Spleen (tissue), 11 donors: ENCODE measurements at regions not wholly inside any gene's neighbourhood (a gene's known extent, or its start where the extent isn't known, plus 50 kb on each side); places are given as distances from the start of the nearest gene placed in this dataset.

Experiments
- DNase-seq: peaks from one replicate; pipeline ENCODE4 v3.0.0-alpha.2; 2020
- H3K27ac ChIP-seq, 8 donors: fragments of 200-600 bp; sonication (generic) in 7 of 8; 1 replicate in 4 of 8; 2 replicates in 4 of 8; pipeline versions ENCODE4 v1.5.0 to v1.8.0; 2016 to 2021; ENCODE audit warnings: inconsistent platforms in 4 of 8, mild to moderate bottlenecking in 4 of 8, moderate library complexity in 1 of 8
- H3K27me3 ChIP-seq, 7 donors: fragments of 200-600 bp; sonication (generic) in 6 of 7; replicated peaks in 1 of 7; 1 replicate in 4 of 7; 2 replicates in 3 of 7; pipeline versions ENCODE4 v1.5.0 to v1.8.0; 2016 to 2021; ENCODE audit warnings: inconsistent platforms in 3 of 7, mild to moderate bottlenecking in 1 of 7
- H3K36me3 ChIP-seq, 6 donors: fragments of 200-600 bp; sonication (generic) in 5 of 6; 1 replicate in 4 of 6; 2 replicates in 2 of 6; pipeline versions ENCODE4 v1.5.0 to v1.8.0; 2016 to 2021; ENCODE audit warnings: inconsistent platforms in 2 of 6
- H3K4me1 ChIP-seq, 6 donors: fragments of 200-600 bp; sonication (generic) in 5 of 6; 1 replicate in 3 of 6; 2 replicates in 3 of 6; pipeline versions ENCODE4 v1.5.0 to v1.8.0; 2016 to 2021; ENCODE audit warnings: inconsistent platforms in 3 of 6
- H3K4me3 ChIP-seq, 8 donors: fragments of 200-600 bp; sonication (generic) in 7 of 8; 1 replicate in 4 of 8; 2 replicates in 4 of 8; pipeline versions ENCODE4 v1.5.0 to v1.8.0; 2016 to 2021; ENCODE audit warnings: inconsistent platforms in 4 of 8, mild to moderate bottlenecking in 4 of 8, moderate library complexity in 2 of 8
- H3K9me3 ChIP-seq, 8 donors: fragments of 200-600 bp; sonication (generic) in 7 of 8; 1 replicate in 4 of 8; 2 replicates in 4 of 8; pipeline versions ENCODE4 v1.5.0 to v1.8.0; 2016 to 2021; ENCODE audit warnings: inconsistent platforms in 4 of 8
- POLR2A ChIP-seq, 3 donors: fragments of 450-650 bp; IDR thresholded peaks; one replicate each; pipeline ENCODE4 v1.5.1; 2017; ENCODE audit warnings: antibody characterized with exemption in 3 of 3, mild to moderate bottlenecking in 1 of 3
- POLR2AphosphoS5 ChIP-seq, 3 donors: sonication (generic); formaldehyde crosslinking; IDR thresholded peaks; one replicate each; pipeline ENCODE4 v1.5.1; 2017; ENCODE audit warnings: antibody characterized with exemption in 3 of 3
- WGBS, 5 donors: extraction: QIAGEN DNeasy Blood & Tissue Kit in 3 of 5; methylation state at CpG; one replicate each; pipeline versions ENCODE4 v1.1.5 to v1.1.7; 2013 to 2018; 5-methylcytosine and 5-hydroxymethylcytosine counted together
- intact Hi-C: fragments of 100-400 bp; cut with DNase I; formaldehyde crosslinking; loops from one replicate; pipeline ENCODE4 v1.15.0; 2023; ENCODE audit warnings: low total_unique reads
- TF ChIP-seq, protein P1 (sequence below), 11 experiments: fragments of 200-600 bp in 7 of 11; fragments of 450-650 bp in 4 of 11; sonication (generic) in 4 of 11; IDR thresholded peaks in 8 of 11; conservative IDR thresholded peaks in 3 of 11; 1 replicate in 7 of 11; 2 replicates in 4 of 11; pipeline versions ENCODE4 v1.4.0 to v1.8.0; 2016 to 2021; ENCODE audit warnings: antibody characterized with exemption in 11 of 11, inconsistent platforms in 4 of 11, mild to moderate bottlenecking in 1 of 11
- donor health status: healthy with polysubstance abuse.
- donor health status: DM: no; HTN: no; CAD: no; lungs with moderate emphysema.
- donor health status: DM: no; HTN: no; CAD: no.
- donor health status: Bipolar disorder and iron deficiency.
- donor health status: healthy.
- donor health status: DM: no; HTN: no; CAD: no.
- donor health status: DM: yes; HTN: yes; CAD: no.

DNA sequence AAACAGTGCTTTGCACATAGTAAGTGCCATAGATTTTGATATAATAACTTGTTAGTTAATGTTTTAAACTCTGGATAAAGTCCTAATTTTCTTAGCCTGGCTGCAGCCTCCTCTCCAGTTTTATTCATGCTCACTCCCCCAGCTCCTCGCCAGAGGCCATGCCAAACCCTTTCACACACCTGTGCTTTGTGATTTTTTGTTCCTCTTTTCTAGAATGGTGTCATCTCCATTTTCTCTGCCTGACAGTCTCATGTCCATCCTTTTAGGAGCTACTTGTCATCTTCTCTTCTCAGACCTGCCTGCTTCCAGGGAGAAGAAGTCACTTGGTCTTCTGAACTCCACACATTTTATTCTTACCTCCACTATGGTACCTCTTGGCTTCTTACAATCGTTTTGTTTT lies 55.8 kb upstream of the SPATA13 start:
- peaks cover 0 to 10% (median 0%) of the 10 kb centered on the region in 6 donors for H3K4me1 ChIP-seq
- intact Hi-C loops, result no loop called here
- no peak for TF ChIP-seq POLR2A (IDR thresholded peaks at IDR 0.05)
- no peak for TF ChIP-seq POLR2AphosphoS5 (IDR thresholded peaks at IDR 0.05)
- TF ChIP-seq, protein P1, sequence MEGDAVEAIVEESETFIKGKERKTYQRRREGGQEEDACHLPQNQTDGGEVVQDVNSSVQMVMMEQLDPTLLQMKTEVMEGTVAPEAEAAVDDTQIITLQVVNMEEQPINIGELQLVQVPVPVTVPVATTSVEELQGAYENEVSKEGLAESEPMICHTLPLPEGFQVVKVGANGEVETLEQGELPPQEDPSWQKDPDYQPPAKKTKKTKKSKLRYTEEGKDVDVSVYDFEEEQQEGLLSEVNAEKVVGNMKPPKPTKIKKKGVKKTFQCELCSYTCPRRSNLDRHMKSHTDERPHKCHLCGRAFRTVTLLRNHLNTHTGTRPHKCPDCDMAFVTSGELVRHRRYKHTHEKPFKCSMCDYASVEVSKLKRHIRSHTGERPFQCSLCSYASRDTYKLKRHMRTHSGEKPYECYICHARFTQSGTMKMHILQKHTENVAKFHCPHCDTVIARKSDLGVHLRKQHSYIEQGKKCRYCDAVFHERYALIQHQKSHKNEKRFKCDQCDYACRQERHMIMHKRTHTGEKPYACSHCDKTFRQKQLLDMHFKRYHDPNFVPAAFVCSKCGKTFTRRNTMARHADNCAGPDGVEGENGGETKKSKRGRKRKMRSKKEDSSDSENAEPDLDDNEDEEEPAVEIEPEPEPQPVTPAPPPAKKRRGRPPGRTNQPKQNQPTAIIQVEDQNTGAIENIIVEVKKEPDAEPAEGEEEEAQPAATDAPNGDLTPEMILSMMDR (IDR thresholded peaks at IDR 0.05 in 8 of 11, conservative IDR thresholded peaks at IDR 0.05 in 3 of 11), result no peak
- DNase-seq, result no peak
- H3K4me3 ChIP-seq, result no peak overlapping the region
- H3K27ac ChIP-seq, result no peak overlapping the region
- no peaks in the 10 kb centered on the region for H3K27me3 ChIP-seq
- no peaks in the 10 kb centered on the region for H3K9me3 ChIP-seq
- no peaks in the 10 kb centered on the region for H3K36me3 ChIP-seq
- WGBS, 5 donors, result 57 to 74% (median 66%) methylated on average over 2 of the region's 2 CpGs

DNA sequence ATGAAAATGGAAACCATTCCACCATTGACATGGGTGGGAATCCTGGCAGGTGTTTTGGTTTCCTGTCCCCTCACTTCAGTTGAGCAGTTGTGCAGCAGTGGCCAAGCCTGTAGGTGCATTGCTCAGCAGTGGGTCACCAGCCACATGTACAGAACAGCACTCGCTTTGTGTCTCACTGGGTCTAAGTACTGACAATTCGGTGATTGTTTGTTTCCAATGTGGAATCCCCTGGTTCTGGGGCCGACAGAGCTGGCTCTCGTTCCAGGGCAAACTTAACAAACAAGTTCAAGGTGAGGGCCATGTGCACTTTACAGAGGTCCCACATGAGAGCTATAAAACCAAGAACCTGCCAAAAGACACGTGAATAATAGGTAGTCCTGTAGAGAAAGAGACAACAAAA lies 54.1 kb upstream of the SPATA13 start:
- Histone ChIP-seq H3K4me1 (peaks cover 0 to 6% (median 0%) of the 10 kb centered on the region in 6 donors), H3K27me3 (no peaks in the 10 kb centered on the region), H3K27ac (no peak overlapping the region), H3K4me3 (no peak overlapping the region), H3K36me3 (no peaks in the 10 kb centered on the region), H3K9me3 (no peaks in the 10 kb centered on the region)
- intact Hi-C loops, result no loop called here
- no peak for TF ChIP-seq POLR2A (IDR thresholded peaks at IDR 0.05)
- TF ChIP-seq, protein P1 (IDR thresholded peaks at IDR 0.05 in 8 of 11, conservative IDR thresholded peaks at IDR 0.05 in 3 of 11), result no peak
- TF ChIP-seq POLR2AphosphoS5 (IDR thresholded peaks at IDR 0.05), result no peak
- DNase-seq, result no peak
- WGBS, 5 donors, result 59 to 81% (median 78%) methylated on average over 5 of the region's 5 CpGs

DNA sequence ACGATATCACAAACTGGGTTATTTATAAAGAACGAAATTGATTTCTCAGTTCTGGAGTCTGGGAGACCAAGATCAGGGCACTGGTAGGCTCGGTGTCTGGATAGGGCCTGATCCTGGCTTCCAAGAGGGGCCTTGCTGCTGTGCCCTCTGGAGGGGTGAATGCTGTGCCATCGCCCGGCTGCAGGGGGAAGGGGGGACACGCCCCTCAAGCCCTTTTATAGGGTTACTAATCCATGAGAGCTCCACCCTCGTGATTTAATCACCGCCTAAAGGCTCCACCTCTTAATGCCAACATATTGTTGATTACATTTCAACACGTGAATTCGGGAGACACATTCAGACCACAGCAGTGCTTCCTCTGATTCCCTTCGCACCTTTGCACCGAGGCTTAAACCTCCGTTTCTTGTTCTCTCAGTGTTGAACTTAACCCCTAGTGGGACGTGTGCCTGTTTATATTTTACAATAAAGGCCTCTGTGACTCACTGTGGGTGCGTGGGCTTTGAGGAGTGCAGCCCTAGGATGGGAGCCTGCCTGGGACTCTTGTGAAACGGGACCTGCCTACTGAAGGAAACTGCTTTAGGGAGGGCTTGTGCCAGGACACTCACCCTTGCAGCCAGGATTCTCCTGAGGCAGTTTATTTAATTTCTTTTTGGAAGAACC lies 52.4 kb upstream of the SPATA13 start:
- H3K36me3 ChIP-seq, result no peaks in the 10 kb centered on the region
- intact Hi-C loops, result no loop called here
- no peak overlapping the region for H3K4me3 ChIP-seq
- no peaks in the 10 kb centered on the region for H3K27me3 ChIP-seq
- 82 to 87% (median 85%) methylated on average over 16 of the region's 16 CpGs for WGBS, 5 donors
- TF ChIP-seq, protein P1 (IDR thresholded peaks at IDR 0.05 in 8 of 11, conservative IDR thresholded peaks at IDR 0.05 in 3 of 11), result no peak
- TF ChIP-seq POLR2A (IDR thresholded peaks at IDR 0.05) (no peak), POLR2AphosphoS5 (IDR thresholded peaks at IDR 0.05) (no peak)
- H3K27ac ChIP-seq, result no peak overlapping the region
- H3K9me3 ChIP-seq, result no peaks in the 10 kb centered on the region
- H3K4me1 ChIP-seq, result peaks cover 0 to 6% (median 0%) of the 10 kb centered on the region in 6 donors
- no peak for DNase-seq

DNA sequence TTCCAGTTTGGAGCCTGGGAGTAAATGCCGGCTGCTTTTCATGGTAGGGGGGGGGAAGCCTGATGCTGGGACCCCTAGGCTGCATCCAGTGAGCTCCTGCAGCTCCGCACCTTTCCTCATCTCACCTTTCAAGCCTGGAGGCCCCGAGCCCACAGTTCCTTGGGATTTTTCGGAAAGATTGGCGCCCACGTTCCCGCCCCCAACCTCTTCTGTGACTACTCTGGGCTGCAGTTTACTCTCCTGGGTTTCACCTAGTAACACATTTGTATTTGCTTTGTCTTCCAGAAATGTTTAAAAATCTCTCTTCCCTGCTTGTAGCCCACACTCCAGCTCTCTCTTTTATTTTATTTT lies 51.9 kb upstream of the SPATA13 start:
- Histone ChIP-seq H3K4me1 (peaks cover 0 to 4% (median 0%) of the 10 kb centered on the region in 6 donors), H3K4me3 (no peak overlapping the region), H3K36me3 (no peaks in the 10 kb centered on the region), H3K27me3 (no peaks in the 10 kb centered on the region), H3K27ac (no peak overlapping the region), H3K9me3 (no peaks in the 10 kb centered on the region)
- WGBS, 5 donors, result 94 to 96% (median 95%) methylated on average over 7 of the region's 7 CpGs
- TF ChIP-seq POLR2A (IDR thresholded peaks at IDR 0.05), result no peak
- TF ChIP-seq POLR2AphosphoS5 (IDR thresholded peaks at IDR 0.05), result no peak
- TF ChIP-seq, protein P1 (IDR thresholded peaks at IDR 0.05 in 8 of 11, conservative IDR thresholded peaks at IDR 0.05 in 3 of 11), result no peak
- DNase-seq, result no peak
- intact Hi-C loops, result no loop called here
